ENCODE measurements at regions not wholly inside any gene's neighbourhood (a gene's known extent, or its start where the extent isn't known, plus 50 kb on each side); places are given as distances from the start of the nearest gene placed in this dataset.

GRCh38 chr6:24990944-24991809 lies 55.4 kb upstream of the RIPOR2 start:
- peak overlapping the region; percentile 58; the same call in 1 of the 2 replicates for H2AK5ac ChIP-seq (ENCODE audit: low read depth, low read length)
- no peak overlapping the region for H4K8ac ChIP-seq (ENCODE audit: extremely low read depth, insufficient read depth, low read length)
- H3K36me3 ChIP-seq (ENCODE audit: control insufficient read depth in 2 of 4, insufficient read depth in 4 of 4, low read length in 3 of 4): peaks cover 0 to 6% (median 0%) of the 10 kb centered on the region in 4 experiments; a peak in 3 of 8 replicates
- no peak overlapping the region for H2AFZ ChIP-seq (ENCODE audit: low read length)
- H3K27ac ChIP-seq (ENCODE audit: low read depth, low read length): no peak overlapping the region
- peaks cover 9 to 11% of the 10 kb centered on the region in 2 experiments for H3K9me3 ChIP-seq (ENCODE audit: insufficient read depth in 2 of 2, low read depth in 1 of 2, low read length in 1 of 2)
- H3K14ac ChIP-seq (ENCODE audit: insufficient read length): no peak overlapping the region
- H3K56ac ChIP-seq (replicated peaks; ENCODE audit: insufficient read length, low read depth, low read length): no peak overlapping the region
- H3K23ac ChIP-seq (ENCODE audit: insufficient read length): no peak overlapping the region
- no peak overlapping the region for H3K9ac ChIP-seq (replicated peaks in 1 of 4; ENCODE audit: extremely low read depth in 1 of 4, low read depth in 3 of 4, low read length in 3 of 4)
- no peak for FAIRE-seq
- no peaks in the 10 kb centered on the region for H4K20me1 ChIP-seq (replicated peaks in 1 of 2; ENCODE audit: control insufficient read depth in 1 of 2, insufficient read depth in 2 of 2, low read length in 2 of 2)
- H4K91ac ChIP-seq (replicated peaks; ENCODE audit: insufficient read length, low read length): peak overlapping the region; percentile 77
- H3K4ac ChIP-seq (replicated peaks; ENCODE audit: insufficient read length, low read depth, low read length): peak overlapping the region; percentile 69
- ChIA-PET POLR2A (ENCODE audit: partially characterized antibody) (interaction anchor here (0.6 to 3.5 kb wide), 7 partner anchors 10 to 269 kb away, joined by 3 to 29 read pairs (median 3); no protein-coding TSS in a partner anchor), CTCF (ENCODE audit: partially characterized antibody) (interaction anchor here (0.6 to 5.8 kb wide), 67 partner anchors 11 to 667 kb away, joined by 3 to 101 read pairs (median 5); partner anchors contain the start of gene RIPOR2)
- no peak overlapping the region for H3K4me3 ChIP-seq (ENCODE audit: extremely low read depth in 1 of 4, insufficient read depth in 2 of 4, low read depth in 3 of 4, low read length in 4 of 4)
- TF ChIP-seq FOSL1 (IDR thresholded peaks at IDR 0.05; ENCODE audit: insufficient read depth, low read depth, low read length) (no peak), POLR2A (IDR thresholded peaks at IDR 0.05; ENCODE audit: control extremely low read depth in 1 of 2, low read depth in 2 of 2, low read length in 2 of 2) (no peak), KDM1A (IDR thresholded peaks at IDR 0.05; ENCODE audit: borderline replicate concordance, low read length) (no peak), TAF7 (optimal IDR thresholded peaks at IDR 0.05; ENCODE audit: borderline replicate concordance, low read depth, low read length) (no peak), CTBP2 (IDR thresholded peaks at IDR 0.05; ENCODE audit: borderline replicate concordance, insufficient read depth, insufficient read length, low read length) (no peak), TAF1 (IDR thresholded peaks at IDR 0.05; ENCODE audit: low read depth, low read length) (no peak), KDM4A (IDR thresholded peaks at IDR 0.05; ENCODE audit: low read depth, low read length, severe bottlenecking) (no peak), BRCA1 (IDR thresholded peaks at IDR 0.05; ENCODE audit: low read depth, low read length) (no peak), EZH2 (IDR thresholded peaks at IDR 0.05; ENCODE audit: low read depth, low read length, severe bottlenecking) (no peak)
- H3K79me1 ChIP-seq (ENCODE audit: low read depth, low read length): no peaks in the 10 kb centered on the region
- peak overlapping the region; percentile 47 for H2BK120ac ChIP-seq (replicated peaks; ENCODE audit: low read depth, low read length)
- DNase-seq (ENCODE audit: low read depth in 1 of 2, low spot score in 2 of 2): no peak
- H3K4me1 ChIP-seq (replicated peaks in 1 of 4; ENCODE audit: control insufficient read depth in 3 of 4, insufficient read depth in 4 of 4, low read length in 3 of 4): peaks cover 0 to under 1% (median under 1%) of the 10 kb centered on the region in 4 experiments; a peak in 4 of 7 replicates
- WGBS, 2 experiments (ENCODE audit: extremely low coverage in 1 of 2, insufficient coverage in 1 of 2, insufficient read length in 1 of 2, insufficient replicate concordance in 2 of 2, low coverage in 1 of 2, low lambda C conversion rate in 2 of 2, missing lambda C conversion rate in 1 of 2): 94% methylated on average over 4 of the region's 4 CpGs; no CpG with 5 or more reads in 1 of the 2 experiments
- H3K18ac ChIP-seq (ENCODE audit: extremely low read depth, low read length): no peak overlapping the region
- H2BK12ac ChIP-seq (ENCODE audit: low read depth, low read length): 0 out of 2 replicates have a peak overlapping the region, but pooled peaks have one; percentile 19
- H2BK20ac ChIP-seq (ENCODE audit: low read length): peak overlapping the region; percentile 76; the same call in 1 of the 2 replicates
- no peak overlapping the region for H3K4me2 ChIP-seq (ENCODE audit: insufficient read depth in 1 of 2, low read depth in 2 of 2, low read length in 2 of 2)
- no peaks in the 10 kb centered on the region for H3K27me3 ChIP-seq (replicated peaks in 1 of 4; ENCODE audit: control insufficient read depth in 3 of 4, extremely low read depth in 1 of 4, insufficient read depth in 3 of 4, low read length in 3 of 4)
- no peak overlapping the region; the same call in 1 of the 2 replicates for H2BK5ac ChIP-seq (ENCODE audit: low read depth, low read length)
- no peak overlapping the region for H2BK15ac ChIP-seq (ENCODE audit: low read length)
- no peaks in the 10 kb centered on the region for H3K79me2 ChIP-seq (ENCODE audit: control insufficient read depth in 1 of 2, insufficient read depth in 2 of 2, low read length in 2 of 2)
- no peak overlapping the region for H4K5ac ChIP-seq (ENCODE audit: insufficient read length, low read depth, low read length)
- no peaks in the 10 kb centered on the region for H3K23me2 ChIP-seq (ENCODE audit: low read depth, low read length)

Measured in H1 (cell line).